DOHH2 (cell line): ENCODE measurements at regions not wholly inside any gene's neighbourhood (a gene's known extent, or its start where the extent isn't known, plus 50 kb on each side); places are given as distances from the start of the nearest gene placed in this dataset.

Experiments
- CTCF ChIP-seq: fragments of 200-600 bp; sonication (generic); IDR thresholded peaks from one replicate; pipeline ENCODE4 v1.5.1; 2014; ENCODE audit warnings: antibody characterized with exemption, mild to moderate bottlenecking, low read depth, low read length; ENCODE audit not compliant: poor library complexity, severe bottlenecking
- EZH2phosphoT487 ChIP-seq: fragments of 200-600 bp; sonication (generic); IDR thresholded peaks from 2 replicates; pipeline ENCODE4 v1.6.1; 2017; ENCODE audit warnings: borderline replicate concordance, mild to moderate bottlenecking, antibody characterized with exemption, low read length, moderate library complexity, mixed read lengths

- TF ChIP-seq EZH2phosphoT487 (no peak), CTCF (no peak)
These were observed 98.1 kb upstream of the MAP1LC3B2 start for GRCh38 chr12:116461060-116461459.
